AG04449 (cell line): ENCODE measurements at regions not wholly inside any gene's neighbourhood (a gene's known extent, or its start where the extent isn't known, plus 50 kb on each side); places are given as distances from the start of the nearest gene placed in this dataset.

Experiments
- CTCF ChIA-PET: fragments of 350-600 bp; formaldehyde crosslinking; extraction: SDS; loops from one replicate; lab custom pipeline; 2021; ENCODE audit warnings: antibody characterized with exemption; lab: Yijun Ruan, JAX
- POLR2A ChIA-PET: fragments of 400-600, 350-600 bp; formaldehyde crosslinking; extraction: SDS; loops from one replicate; lab custom pipeline; 2020; ENCODE audit warnings: antibody characterized with exemption, inconsistent platforms; lab: Yijun Ruan, JAX
- DNase-seq: peaks from one replicate; pipeline ENCODE4 v3.0.0-alpha.2; 2010; ENCODE audit warnings: low read depth, low spot score
- H3K4me3 ChIP-seq: 2 replicates; pipeline ENCODE4 v1.5.1; 2011; ENCODE audit warnings: low read depth, mild to moderate bottlenecking, control low read depth, low read length
- CTCF ChIP-seq: IDR thresholded peaks from one replicate; pipeline ENCODE4 v1.5.1; 2011; ENCODE audit warnings: mild to moderate bottlenecking, moderate library complexity, low read length, control low read depth, inconsistent platforms; ENCODE audit not compliant: insufficient read depth; ENCODE audit errors: missing control alignments

DNA sequence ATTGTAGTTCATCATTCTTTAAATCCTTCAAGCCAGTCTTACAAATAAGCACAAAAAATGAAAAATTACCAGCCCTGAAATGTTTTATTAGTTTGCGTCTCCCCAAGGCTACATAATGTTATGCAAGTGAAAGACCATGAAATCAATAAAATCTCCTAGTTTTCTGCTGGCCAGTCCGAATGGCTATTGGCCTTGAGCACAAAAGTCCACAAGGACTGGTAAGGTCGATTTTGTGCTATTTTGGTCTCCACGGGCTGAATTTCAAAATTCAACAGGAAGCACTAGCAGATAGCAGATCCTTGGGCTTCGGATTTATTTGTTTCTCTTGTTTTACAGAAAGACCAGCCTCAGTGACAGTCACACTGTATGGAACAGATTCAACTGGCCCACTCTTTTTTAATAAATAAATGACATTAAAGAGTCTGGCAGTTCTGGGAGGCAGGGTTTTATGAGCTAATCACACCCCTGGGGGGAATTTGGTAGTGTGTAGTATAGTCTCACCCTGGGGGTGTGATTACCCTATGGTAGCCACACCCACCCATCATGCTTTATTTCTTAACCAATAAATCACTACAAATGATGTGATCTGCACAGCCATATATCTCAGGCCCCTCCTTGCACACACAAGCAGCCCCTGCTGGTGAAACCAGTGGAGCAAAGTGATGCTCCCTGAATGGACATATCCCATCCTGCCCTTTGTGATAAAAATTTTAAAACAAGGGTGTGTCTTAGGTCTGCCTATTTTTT lies 51.1 kb upstream of the TMEM33 start:
- no peak for TF ChIP-seq CTCF
- DNase-seq = no peak
- no peak overlapping the region for H3K4me3 ChIP-seq
- ChIA-PET CTCF (interaction anchor here (1.2 to 10.8 kb wide), 11 partner anchors 7 to 602 kb away, joined by 3 to 147 read pairs (median 5); partner anchors contain the start of gene PHOX2B), POLR2A (no interaction called here)

GRCh38 chr4:41882625-41883347 lies 52.4 kb upstream of the TMEM33 start:
- ChIA-PET POLR2A (no interaction called here), CTCF (interaction anchor here (0.6 to 10.8 kb wide), 16 partner anchors 9 to 626 kb away, joined by 3 to 147 read pairs (median 4); partner anchors contain the start of genes PHOX2B, TMEM33 and UCHL1)
- DNase-seq = no peak
- no peak overlapping the region for H3K4me3 ChIP-seq
- peak; percentile 83 for TF ChIP-seq CTCF

- CTCF ChIA-PET = interaction anchor here (1.0 to 10.8 kb wide), 5 partner anchors 10 to 191 kb away, joined by 3 to 147 read pairs (median 5); no protein-coding TSS in a partner anchor
Observed at GRCh38 chr4:41881981-41882624, 53.1 kb upstream of the TMEM33 start.

GRCh38 chr4:41880840-41881831 lies 54.1 kb upstream of the TMEM33 start:
- CTCF ChIA-PET = interaction anchor here (1.0 to 3.6 kb wide), 3 partner anchors 183 to 601 kb away, joined by 4 to 15 read pairs (median 5); no protein-coding TSS in a partner anchor
- TF ChIP-seq CTCF = no peak
- H3K4me3 ChIP-seq = peak overlapping the region; percentile 6
- POLR2A ChIA-PET = no interaction called here
- DNase-seq = no peak

More at GRCh38 chr4:41881981-41882624, 53.1 kb upstream of the TMEM33 start:
- no peak for TF ChIP-seq CTCF
- DNase-seq = no peak
- POLR2A ChIA-PET = no interaction called here
- H3K4me3 ChIP-seq = no peak overlapping the region

- CTCF ChIA-PET = interaction anchor here (1.0 to 7.0 kb wide), 6 partner anchors 7 to 600 kb away, joined by 4 to 37 read pairs (median 5); no protein-coding TSS in a partner anchor
- POLR2A ChIA-PET = no interaction called here
- H3K4me3 ChIP-seq = no peak overlapping the region
- TF ChIP-seq CTCF = no peak
- DNase-seq = no peak
Observed at GRCh38 chr4:41880022-41880837, 55.0 kb upstream of the TMEM33 start.
